Stimulated activated CD4-positive, alpha-beta T cell treated with anti-CD3 and anti-CD28 coated beads, Interleukin-12 subunit alpha, Interleukin-12 subunit beta, amount 100 ng/mL, for 24 hours (primary cell): ENCODE measurements at regions not wholly inside any gene's neighbourhood (a gene's known extent, or its start where the extent isn't known, plus 50 kb on each side); places are given as distances from the start of the nearest gene placed in this dataset.
A peak's percentile ranks its signal among the peaks of the same experiment; 100 is the strongest.

Experiments used
- DNase-seq, 2 experiments: peaks; one replicate each; pipeline ENCODE4 v3.0.0-alpha.2; 2020; ENCODE audit warnings: low read depth in 2 of 2

DNA sequence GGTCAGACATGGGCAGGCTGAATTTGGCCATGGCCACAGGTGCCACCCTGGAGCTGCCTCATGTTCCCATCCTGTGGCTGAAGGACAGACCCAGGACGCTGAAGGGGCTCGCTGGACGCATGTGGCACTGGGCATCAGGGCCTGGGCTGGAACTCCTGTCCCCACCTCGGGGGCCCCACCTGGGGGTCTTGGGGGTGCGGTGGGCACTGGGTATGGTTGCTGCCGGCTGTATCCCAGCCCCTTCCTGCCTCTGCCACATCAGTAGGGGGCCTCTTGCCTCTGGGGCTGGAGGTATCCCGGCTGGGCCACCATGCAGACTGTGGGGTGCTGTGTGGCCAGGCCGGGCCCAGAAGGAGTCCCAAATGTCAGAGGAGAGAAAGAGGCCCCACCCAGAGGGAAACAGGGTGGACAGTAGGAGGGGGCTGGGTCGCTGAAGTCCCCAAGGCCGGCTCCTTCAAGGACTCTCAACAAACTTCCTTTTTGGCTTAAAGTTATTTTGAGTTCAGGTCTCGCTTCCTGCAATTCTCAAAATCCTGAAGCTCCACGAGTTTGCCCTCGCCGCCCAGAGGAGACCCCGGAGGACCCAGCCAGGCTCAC is 78.7 kb downstream of the SIK1 start:
- no peak for DNase-seq

DNA sequence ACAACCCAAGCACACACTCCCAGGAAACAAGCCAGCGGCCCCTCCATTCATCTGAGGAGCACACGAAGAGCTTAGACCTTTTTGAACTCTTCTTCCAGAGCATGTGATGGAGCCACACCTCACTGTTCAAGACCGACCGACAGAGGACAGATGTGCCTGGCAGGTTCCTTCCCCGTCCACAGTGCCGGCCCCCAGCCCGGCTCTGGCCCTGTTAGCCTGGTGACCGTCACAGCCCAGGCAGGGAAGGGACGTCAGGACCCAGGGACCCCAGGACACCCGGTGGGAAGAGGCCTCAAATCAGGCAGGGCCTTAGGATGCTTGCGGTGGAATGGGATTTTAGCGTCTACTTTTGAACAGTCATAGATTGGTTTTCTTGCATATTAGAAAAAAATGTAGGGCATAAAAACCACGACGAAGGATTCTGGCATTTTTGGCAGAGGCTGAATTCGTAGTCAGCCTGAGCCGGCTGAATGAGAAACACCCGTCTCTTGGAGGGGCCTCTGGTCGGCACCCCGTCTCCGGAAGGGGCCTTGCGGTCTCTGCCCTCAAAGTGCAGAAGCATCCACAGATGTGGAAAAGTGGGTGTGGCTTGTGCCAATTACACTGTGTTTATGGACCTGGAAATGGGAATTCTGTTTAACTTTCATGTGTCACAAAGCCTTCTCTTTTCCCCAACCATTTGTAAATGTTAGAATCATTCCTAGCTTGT is 79.3 kb downstream of the SIK1 start:
- no peak for DNase-seq

DNA sequence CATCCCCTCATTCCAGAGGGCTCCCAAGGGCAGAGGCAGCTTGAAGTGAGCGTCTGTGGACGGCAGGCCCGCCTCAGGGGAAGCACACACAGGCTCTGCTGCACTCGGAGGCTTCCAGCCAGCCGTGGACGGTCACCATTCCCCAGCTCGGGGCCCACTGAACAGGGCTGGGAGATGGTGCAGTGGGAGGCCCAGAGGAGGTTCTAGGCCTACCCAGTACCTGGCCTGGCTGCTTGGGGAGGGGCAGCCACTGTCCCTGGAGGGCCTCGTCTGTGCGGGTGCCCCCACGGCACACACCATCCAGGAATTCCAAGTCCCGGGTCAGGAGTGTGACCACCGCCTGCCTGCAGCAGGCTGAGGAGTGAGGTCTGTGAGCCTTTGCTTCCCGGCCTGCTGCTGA is 80.4 kb downstream of the SIK1 start:
- no peak for DNase-seq

DNA sequence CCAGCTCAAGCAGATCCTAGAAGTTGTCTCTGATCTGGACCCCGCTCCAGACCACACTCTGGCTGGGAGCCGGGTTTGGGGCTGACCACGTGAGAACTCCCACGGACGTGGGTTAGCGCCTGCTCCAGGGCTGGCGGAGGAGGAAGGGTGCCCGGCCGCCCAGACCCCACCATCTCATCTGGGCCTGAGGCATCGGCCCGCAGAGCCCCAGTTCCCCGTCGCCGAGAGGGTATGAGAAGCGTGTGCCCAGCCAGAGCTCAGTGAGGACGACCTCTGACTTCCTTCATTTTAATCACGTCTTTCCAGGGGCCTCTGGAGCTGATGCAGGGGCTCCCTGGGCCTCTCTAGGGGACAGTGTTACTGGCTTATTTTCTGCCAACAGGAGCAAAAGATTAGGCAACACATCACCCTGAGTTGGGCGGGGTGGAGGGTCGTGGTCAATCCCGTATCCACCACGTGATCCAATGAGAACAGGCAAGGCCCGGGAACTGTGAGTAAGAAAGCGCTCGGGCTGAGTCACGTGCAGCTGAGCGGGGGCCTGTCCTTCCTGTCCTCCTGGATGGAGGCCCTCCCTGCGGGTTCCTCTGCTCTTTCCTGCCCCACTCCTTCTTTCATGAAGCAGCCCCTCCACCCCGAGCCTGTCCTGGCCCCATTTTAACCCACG is 81.1 kb downstream of the SIK1 start:
- peak in 1 of 2 experiments; percentile 15 for DNase-seq

- no peak for DNase-seq
These were observed 81.7 kb downstream of the SIK1 start for GRCh38 chr21:43345046-43345745.

DNA sequence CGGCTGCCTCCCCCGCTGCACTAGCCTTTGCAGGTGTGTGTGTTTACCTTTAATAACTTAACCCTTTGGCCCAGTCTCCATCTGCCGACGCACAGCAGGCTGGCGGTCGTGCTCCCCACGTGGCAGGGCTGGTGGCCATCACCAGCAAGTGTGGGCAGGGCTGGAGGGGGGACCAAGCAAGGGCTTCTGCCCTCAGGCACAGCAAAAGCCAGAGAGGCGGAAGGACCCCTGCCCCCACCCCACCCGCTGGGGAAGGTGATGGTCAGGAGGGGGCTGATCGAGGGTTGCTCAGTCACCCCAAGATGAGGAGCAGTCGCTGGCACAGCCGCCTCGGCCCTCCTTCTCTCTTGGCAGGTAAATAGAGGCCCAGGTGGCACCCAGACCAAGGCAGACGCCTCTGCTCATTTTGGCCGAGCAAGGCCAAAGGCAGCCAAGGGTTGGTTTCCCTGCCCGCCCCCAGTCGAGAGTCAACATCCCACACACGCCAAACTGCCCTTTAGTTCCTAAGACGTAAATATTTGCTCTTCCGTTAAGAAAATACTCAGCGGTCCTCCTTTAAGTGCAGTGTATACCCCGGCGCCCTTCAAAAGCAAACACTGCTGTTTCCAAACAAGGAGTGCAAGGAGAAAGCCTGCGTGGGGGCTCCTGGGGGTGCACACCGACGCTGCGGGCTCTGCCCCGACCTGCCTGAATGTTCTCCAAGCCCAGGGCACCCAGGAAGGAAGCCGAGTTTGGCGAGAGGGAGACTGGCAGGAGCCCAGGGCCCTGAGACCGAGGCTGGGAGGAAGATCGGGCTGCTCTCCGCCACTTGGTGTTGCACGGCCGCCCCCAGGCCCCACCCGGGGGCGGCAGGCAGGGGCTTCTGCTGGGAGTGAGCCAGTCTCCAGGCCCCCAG is 82.7 kb downstream of the SIK1 start:
- no peak for DNase-seq

- no peak for DNase-seq
These were observed 83.6 kb downstream of the SIK1 start for GRCh38 chr21:43343095-43343991.

DNA sequence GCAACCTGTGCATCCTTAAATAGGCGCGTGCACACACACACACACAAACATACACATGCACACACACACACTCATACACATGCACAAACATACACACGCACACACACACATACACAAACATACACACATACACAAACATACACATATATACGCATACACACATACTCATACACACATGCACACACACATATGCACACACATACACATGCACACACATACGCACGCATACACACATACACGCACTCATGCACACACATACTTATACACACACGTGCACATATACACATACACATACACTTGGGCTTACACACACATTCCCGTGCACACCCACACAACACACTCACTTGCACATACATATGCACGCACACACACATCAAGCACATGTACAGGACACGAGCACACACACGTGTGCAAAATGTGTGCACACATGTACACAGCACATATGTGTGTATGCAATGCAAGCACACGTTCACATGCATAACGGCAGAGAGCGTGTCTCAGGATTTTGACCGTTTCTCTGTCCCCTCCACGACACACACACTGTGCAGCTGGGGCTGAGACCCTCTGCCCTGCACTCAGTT is 84.5 kb downstream of the SIK1 start:
- no peak for DNase-seq

DNA sequence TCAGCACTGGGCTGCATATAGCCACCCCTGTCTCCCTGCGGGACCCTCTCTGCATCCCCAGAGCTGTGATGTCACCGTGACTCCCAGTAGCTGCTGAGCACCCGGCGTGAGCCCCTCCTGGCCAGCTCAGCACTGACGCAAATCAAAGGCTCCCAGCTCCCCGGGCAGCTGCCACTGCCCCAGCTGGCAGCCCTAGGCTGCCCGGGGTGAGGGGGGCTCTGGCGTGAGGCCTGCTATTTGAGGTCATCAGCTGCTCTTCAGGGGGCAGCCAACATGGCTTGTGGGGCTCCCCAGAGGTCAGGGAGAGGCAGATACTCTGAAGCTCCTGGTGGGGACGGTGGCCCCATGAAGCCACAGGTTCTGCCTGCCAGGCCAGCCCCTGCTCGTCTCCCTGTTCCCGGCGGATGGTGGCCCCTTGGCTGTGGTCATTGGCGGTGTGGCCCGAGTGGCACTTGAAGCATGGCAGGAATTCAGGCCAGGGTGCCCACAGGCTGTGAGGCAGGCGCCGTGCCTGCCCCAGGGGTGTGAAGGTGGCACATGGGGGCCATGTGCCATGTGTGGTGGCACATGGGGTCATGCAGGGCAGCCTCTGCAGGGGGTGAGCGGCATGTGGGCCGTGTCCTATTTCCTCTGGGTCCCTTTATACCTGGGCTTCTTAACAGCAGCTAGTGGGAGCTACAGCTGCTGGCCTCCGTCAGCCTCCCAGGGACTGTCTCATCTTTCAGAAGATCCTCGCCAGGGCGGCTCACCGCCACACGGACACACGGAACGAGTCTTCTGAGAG is 85.4 kb downstream of the SIK1 start:
- DNase-seq = no peak

GRCh38 chr21:43340491-43341377 is 86.2 kb downstream of the SIK1 start:
- DNase-seq = no peak

DNA sequence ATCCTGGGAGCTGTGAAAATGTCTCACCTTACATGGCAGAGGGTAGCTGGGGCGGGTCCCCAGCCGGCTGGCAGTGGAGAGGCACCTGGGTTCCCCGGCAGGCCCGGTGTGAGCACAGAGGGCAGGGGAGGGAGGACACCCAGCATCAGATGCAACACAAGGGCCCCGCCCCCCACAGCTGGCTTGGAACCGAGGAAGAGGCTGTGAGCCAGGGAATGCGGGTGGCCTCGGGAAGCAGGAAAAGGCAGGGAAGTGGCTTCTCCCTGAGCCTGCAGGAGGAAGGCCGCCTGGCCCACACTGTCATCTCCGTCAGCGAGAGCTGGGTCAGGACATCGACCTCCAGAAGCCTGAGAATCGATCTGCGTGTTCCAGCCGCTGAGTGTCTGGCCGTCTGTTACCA is 87.3 kb downstream of the SIK1 start:
- DNase-seq = no peak

GRCh38 chr21:43338951-43339350 is 88.0 kb downstream of the SIK1 start:
- no peak for DNase-seq

- DNase-seq = no peak
These were observed 88.9 kb downstream of the SIK1 start for GRCh38 chr21:43337901-43338655.

GRCh38 chr21:43335119-43335518 is 91.8 kb downstream of the SIK1 start:
- no peak for DNase-seq

DNA sequence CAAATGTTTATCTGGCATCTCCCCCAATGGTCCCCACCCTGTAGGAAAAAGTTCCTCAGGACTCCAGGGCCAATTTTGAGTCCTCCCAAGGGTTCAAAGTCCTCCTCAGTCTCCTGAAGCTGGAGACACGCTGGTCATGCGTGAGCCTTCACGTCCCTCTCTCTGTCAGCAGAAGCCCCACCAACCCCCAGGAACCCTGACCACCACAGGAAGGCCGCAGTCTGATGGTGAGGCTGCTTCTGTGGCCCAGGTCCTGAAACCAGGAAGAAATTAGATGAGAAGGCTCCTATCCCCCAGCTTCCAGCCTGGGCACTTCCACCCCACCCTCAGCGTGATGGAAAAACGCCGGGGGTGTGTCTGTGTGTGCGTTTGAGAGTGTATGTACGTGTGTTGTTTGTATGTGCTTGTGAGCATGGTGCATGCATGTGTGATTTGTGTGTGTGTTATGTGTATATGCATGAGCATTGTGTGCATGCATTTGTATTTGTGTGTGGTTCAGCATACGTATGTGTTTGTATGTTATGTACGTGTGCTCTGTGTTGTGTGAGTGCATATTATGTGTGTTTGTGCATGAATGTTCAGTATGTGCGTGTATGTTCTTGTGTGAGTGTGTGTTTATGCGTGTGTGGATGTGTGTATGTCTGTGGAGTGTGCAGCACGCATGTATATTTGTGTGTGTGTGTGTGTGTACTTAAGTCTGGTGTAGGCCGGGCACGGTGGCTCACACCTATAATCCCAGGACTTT is 92.5 kb downstream of the SIK1 start:
- DNase-seq = no peak

DNA sequence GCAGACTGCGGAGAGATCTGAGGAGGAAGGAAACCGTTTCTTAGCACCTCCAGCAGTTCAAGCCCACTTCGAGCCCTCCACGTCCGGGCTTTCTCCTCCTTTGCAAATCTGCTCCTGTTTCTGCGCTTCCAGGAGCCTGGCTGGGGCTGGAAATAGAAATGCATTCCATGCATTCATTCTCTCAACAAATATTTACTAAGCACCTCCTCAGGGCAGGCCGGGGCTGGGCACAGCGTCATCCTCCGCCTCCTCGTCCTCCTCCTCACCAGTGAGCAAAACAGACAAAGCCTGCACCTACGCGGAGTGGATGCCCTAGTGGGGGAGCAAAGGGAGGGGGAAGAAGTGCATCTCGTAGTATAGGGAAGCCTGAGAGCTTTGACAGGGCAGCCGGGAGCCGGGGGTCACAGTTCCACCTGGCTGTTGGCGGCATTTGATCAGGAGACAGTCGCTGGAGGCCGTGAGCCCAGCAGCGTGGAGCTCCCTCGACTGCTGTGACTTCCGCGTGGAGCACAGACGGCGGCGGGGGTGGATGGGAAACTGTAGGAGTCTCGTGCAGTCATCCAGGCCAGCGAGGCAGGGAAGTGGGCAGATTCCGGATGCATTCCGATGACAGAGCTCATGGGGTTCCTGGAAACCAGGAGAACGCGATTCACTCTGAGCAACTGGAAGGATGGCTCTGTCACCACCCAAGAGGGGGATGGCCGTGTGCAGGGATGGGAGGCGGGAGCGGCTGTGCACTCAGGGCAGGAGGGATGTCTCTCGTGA is 93.5 kb downstream of the SIK1 start:
- no peak for DNase-seq
